Stomach (tissue), 4 donors: ENCODE measurements at regions not wholly inside any gene's neighbourhood (a gene's known extent, or its start where the extent isn't known, plus 50 kb on each side); places are given as distances from the start of the nearest gene placed in this dataset.

Source experiments
- POLR2A ChIP-seq, 4 donors: fragments of 450-650 bp; IDR thresholded peaks; one replicate each; pipeline ENCODE4 v1.6.1; 2016; ENCODE audit warnings: antibody characterized with exemption in 4 of 4, control low read depth in 2 of 4, mild to moderate bottlenecking in 1 of 4, moderate library complexity in 1 of 4
- POLR2AphosphoS5 ChIP-seq, 3 donors: sonication (generic); formaldehyde crosslinking; IDR thresholded peaks; one replicate each; pipeline ENCODE4 v1.6.1; 2016; ENCODE audit warnings: antibody characterized with exemption in 3 of 3
- TF ChIP-seq, protein P1 (sequence below), 7 experiments: fragments of 450-650 bp in 4 of 7; fragments of 200-600 bp in 3 of 7; sonication (generic) in 3 of 7; IDR thresholded peaks; one replicate each; pipeline ENCODE4 v1.5.1; 2016 to 2019; ENCODE audit warnings: antibody characterized with exemption in 7 of 7, control low read depth in 2 of 7, mild to moderate bottlenecking in 1 of 7

- TF ChIP-seq, protein P1, sequence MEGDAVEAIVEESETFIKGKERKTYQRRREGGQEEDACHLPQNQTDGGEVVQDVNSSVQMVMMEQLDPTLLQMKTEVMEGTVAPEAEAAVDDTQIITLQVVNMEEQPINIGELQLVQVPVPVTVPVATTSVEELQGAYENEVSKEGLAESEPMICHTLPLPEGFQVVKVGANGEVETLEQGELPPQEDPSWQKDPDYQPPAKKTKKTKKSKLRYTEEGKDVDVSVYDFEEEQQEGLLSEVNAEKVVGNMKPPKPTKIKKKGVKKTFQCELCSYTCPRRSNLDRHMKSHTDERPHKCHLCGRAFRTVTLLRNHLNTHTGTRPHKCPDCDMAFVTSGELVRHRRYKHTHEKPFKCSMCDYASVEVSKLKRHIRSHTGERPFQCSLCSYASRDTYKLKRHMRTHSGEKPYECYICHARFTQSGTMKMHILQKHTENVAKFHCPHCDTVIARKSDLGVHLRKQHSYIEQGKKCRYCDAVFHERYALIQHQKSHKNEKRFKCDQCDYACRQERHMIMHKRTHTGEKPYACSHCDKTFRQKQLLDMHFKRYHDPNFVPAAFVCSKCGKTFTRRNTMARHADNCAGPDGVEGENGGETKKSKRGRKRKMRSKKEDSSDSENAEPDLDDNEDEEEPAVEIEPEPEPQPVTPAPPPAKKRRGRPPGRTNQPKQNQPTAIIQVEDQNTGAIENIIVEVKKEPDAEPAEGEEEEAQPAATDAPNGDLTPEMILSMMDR (IDR thresholded peaks at IDR 0.05), result no peak
- TF ChIP-seq POLR2A (IDR thresholded peaks at IDR 0.05) (no peak), POLR2AphosphoS5 (IDR thresholded peaks at IDR 0.05) (no peak)
Observed at GRCh38 chr5:62231576-62231975, 74.4 kb upstream of the KIF2A start.
